AG04450 (cell line): ENCODE measurements at regions not wholly inside any gene's neighbourhood (a gene's known extent, or its start where the extent isn't known, plus 50 kb on each side); places are given as distances from the start of the nearest gene placed in this dataset.

Experiments
- CTCF ChIA-PET: fragments of 300-600, 350-600 bp; formaldehyde crosslinking; extraction: SDS; loops from one replicate; lab custom pipeline; 2022; ENCODE audit warnings: antibody characterized with exemption, inconsistent platforms; lab: Charles Lee
- POLR2A ChIA-PET: fragments of 350-600 bp; formaldehyde crosslinking; extraction: SDS; loops from one replicate; lab custom pipeline; 2021; ENCODE audit warnings: antibody characterized with exemption, inconsistent platforms; lab: Yijun Ruan, JAX
- DNase-seq: peaks from one replicate; pipeline ENCODE4 v3.0.0-alpha.2; 2011; ENCODE audit warnings: low read depth, low spot score
- H3K27ac ChIP-seq: one replicate; pipeline ENCODE4 v1.5.1; 2012; ENCODE audit warnings: low read depth, low read length, control low read depth
- H3K27me3 ChIP-seq: one replicate; pipeline ENCODE4 v1.6.0; 2012; ENCODE audit warnings: low read length; ENCODE audit not compliant: control insufficient read depth, insufficient read depth
- H3K4me3 ChIP-seq: 2 replicates; pipeline ENCODE4 v1.5.1; 2011; ENCODE audit warnings: mild to moderate bottlenecking, low read depth, low read length, control low read depth
- H3K9me3 ChIP-seq: 2 replicates; pipeline ENCODE4 v1.5.1; 2012; ENCODE audit warnings: low read length; ENCODE audit not compliant: control insufficient read depth, insufficient read depth
- TF ChIP-seq, protein P1 (sequence below): IDR thresholded peaks from 2 replicates; pipeline ENCODE4 v1.5.1; 2011; ENCODE audit warnings: low read depth, low read length, control low read depth, inconsistent platforms

DNA sequence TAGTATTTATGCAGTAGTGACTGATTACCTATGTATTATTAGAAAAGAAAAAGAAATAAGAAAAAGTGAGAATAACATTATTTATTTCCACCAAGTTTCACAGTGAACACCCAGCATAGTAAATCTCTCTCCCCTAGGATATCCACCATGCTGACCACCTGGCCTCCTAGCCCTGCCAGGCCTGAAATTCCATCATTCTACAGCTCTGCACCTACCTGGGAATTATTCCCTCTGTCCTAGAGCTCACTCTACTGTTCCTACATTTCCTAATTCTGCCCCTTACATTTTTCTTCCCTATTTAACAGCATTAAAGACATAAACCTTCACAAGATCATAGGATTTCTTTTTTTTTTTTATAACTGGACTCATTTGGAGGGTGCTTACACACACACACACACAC, 525.3 kb upstream of the PPP2R3A start:
- TF ChIP-seq, protein P1, sequence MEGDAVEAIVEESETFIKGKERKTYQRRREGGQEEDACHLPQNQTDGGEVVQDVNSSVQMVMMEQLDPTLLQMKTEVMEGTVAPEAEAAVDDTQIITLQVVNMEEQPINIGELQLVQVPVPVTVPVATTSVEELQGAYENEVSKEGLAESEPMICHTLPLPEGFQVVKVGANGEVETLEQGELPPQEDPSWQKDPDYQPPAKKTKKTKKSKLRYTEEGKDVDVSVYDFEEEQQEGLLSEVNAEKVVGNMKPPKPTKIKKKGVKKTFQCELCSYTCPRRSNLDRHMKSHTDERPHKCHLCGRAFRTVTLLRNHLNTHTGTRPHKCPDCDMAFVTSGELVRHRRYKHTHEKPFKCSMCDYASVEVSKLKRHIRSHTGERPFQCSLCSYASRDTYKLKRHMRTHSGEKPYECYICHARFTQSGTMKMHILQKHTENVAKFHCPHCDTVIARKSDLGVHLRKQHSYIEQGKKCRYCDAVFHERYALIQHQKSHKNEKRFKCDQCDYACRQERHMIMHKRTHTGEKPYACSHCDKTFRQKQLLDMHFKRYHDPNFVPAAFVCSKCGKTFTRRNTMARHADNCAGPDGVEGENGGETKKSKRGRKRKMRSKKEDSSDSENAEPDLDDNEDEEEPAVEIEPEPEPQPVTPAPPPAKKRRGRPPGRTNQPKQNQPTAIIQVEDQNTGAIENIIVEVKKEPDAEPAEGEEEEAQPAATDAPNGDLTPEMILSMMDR: no peak
- Histone ChIP-seq H3K4me3 (no peak overlapping the region), H3K27ac (no peak overlapping the region), H3K27me3 (no peaks in the 10 kb centered on the region), H3K9me3 (no peaks in the 10 kb centered on the region)
- POLR2A ChIA-PET: no interaction called here
- CTCF ChIA-PET: no interaction called here
- DNase-seq: no peak

GRCh38 chr3:135440746-135441145, 524.8 kb upstream of the PPP2R3A start:
- TF ChIP-seq, protein P1: no peak
- Histone ChIP-seq H3K27ac (no peak overlapping the region), H3K9me3 (no peaks in the 10 kb centered on the region), H3K4me3 (no peak overlapping the region), H3K27me3 (no peaks in the 10 kb centered on the region)
- POLR2A ChIA-PET: no interaction called here
- DNase-seq: no peak
- CTCF ChIA-PET: no interaction called here

GRCh38 chr3:135444058-135444457, 521.5 kb upstream of the PPP2R3A start:
- ChIA-PET CTCF (no interaction called here), POLR2A (no interaction called here)
- Histone ChIP-seq H3K9me3 (no peaks in the 10 kb centered on the region), H3K4me3 (no peak overlapping the region), H3K27me3 (no peaks in the 10 kb centered on the region), H3K27ac (no peak overlapping the region)
- TF ChIP-seq, protein P1: no peak
- no peak for DNase-seq

- TF ChIP-seq, protein P1: no peak
- POLR2A ChIA-PET: no interaction called here
- H3K27ac ChIP-seq: no peak overlapping the region
- CTCF ChIA-PET: interaction anchor here (0.7 kb wide), 1 partner anchor 845 kb away, joined by 3 read pairs; no protein-coding TSS in a partner anchor
- no peaks in the 10 kb centered on the region for H3K9me3 ChIP-seq
- no peak for DNase-seq
- no peak overlapping the region for H3K4me3 ChIP-seq
- H3K27me3 ChIP-seq: no peaks in the 10 kb centered on the region
These were observed 518.0 kb upstream of the PPP2R3A start for GRCh38 chr3:135447483-135447882.

GRCh38 chr3:135448520-135448919, 517.0 kb upstream of the PPP2R3A start:
- ChIA-PET CTCF (no interaction called here), POLR2A (no interaction called here)
- Histone ChIP-seq H3K27me3 (no peaks in the 10 kb centered on the region), H3K4me3 (no peak overlapping the region), H3K9me3 (no peaks in the 10 kb centered on the region), H3K27ac (no peak overlapping the region)
- TF ChIP-seq, protein P1: no peak
- no peak for DNase-seq
